ENCODE measurements at regions not wholly inside any gene's neighbourhood (a gene's known extent, or its start where the extent isn't known, plus 50 kb on each side); places are given as distances from the start of the nearest gene placed in this dataset.

GRCh38 chr12:23088594-23088993 is 463.6 kb downstream of the ETNK1 start:
- H3K9me3 ChIP-seq (ENCODE audit: control insufficient read depth, low read depth, low read length): no peaks in the 10 kb centered on the region
- H3K4me1 ChIP-seq (ENCODE audit: control insufficient read depth, low read depth, low read length): no peaks in the 10 kb centered on the region
- no peak overlapping the region for H3K27ac ChIP-seq (ENCODE audit: low read length)
- H3K4me3 ChIP-seq (ENCODE audit: low read length): no peak overlapping the region
- no peaks in the 10 kb centered on the region for H3K27me3 ChIP-seq (ENCODE audit: control insufficient read depth, insufficient read depth, low read length)
- H3K9ac ChIP-seq (ENCODE audit: low read length): no peak overlapping the region
- no peaks in the 10 kb centered on the region for H3K36me3 ChIP-seq (ENCODE audit: control insufficient read depth, low read depth, low read length)

DNA sequence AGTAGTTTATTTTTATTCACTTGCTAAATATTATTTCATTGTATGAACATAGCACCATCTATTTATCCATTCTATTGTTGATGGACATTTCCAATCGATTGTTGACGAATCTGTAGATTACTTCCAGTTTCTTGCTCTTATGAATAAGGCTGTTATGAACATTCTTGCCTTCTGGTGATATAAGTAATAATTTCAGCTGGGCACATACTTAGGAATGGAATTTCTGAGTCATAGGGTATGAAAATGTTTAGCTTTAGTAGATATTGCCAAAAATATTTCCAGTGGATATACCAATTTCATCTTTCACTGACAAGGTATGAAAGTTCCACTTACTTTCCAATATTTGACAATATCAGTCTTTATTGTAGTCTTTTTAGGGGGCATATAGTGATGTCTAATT is 468.5 kb downstream of the ETNK1 start:
- Histone ChIP-seq H3K9ac (ENCODE audit: low read length) (no peak overlapping the region), H3K4me1 (ENCODE audit: control insufficient read depth, low read depth, low read length) (peaks cover under 1% of the 10 kb centered on the region), H3K4me3 (ENCODE audit: low read length) (no peak overlapping the region), H3K9me3 (ENCODE audit: control insufficient read depth, low read depth, low read length) (no peaks in the 10 kb centered on the region), H3K27me3 (ENCODE audit: control insufficient read depth, insufficient read depth, low read length) (no peaks in the 10 kb centered on the region), H3K27ac (ENCODE audit: low read length) (no peak overlapping the region), H3K36me3 (ENCODE audit: control insufficient read depth, low read depth, low read length) (no peaks in the 10 kb centered on the region)

DNA sequence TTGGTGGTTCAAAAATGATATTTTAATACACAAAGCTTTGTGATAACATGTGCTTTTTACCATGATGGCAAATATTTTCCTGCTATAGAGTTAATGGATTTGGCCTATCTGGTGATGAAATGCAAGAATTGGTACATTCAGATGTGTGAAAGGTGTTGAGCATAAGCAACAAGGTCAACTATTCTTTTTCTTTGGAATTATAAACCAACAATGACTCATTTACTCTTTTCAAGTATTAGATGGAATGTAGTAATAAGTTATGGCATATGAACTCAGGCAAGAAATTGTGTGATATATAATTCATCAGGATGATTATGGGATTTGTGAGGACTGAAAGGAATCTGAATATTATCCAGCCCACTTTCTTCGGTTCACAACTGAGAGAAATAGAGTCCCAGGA is 471.4 kb downstream of the ETNK1 start:
- no peaks in the 10 kb centered on the region for H3K27me3 ChIP-seq (ENCODE audit: control insufficient read depth, insufficient read depth, low read length)
- no peaks in the 10 kb centered on the region for H3K36me3 ChIP-seq (ENCODE audit: control insufficient read depth, low read depth, low read length)
- peaks cover 23% of the 10 kb centered on the region for H3K4me1 ChIP-seq (ENCODE audit: control insufficient read depth, low read depth, low read length)
- H3K27ac ChIP-seq (ENCODE audit: low read length): no peak overlapping the region
- H3K4me3 ChIP-seq (ENCODE audit: low read length): no peak overlapping the region
- H3K9ac ChIP-seq (ENCODE audit: low read length): no peak overlapping the region
- no peaks in the 10 kb centered on the region for H3K9me3 ChIP-seq (ENCODE audit: control insufficient read depth, low read depth, low read length)

GRCh38 chr12:23098110-23098509 is 473.1 kb downstream of the ETNK1 start:
- no peaks in the 10 kb centered on the region for H3K27me3 ChIP-seq (ENCODE audit: control insufficient read depth, insufficient read depth, low read length)
- H3K9me3 ChIP-seq (ENCODE audit: control insufficient read depth, low read depth, low read length): no peaks in the 10 kb centered on the region
- H3K9ac ChIP-seq (ENCODE audit: low read length): no peak overlapping the region
- H3K4me3 ChIP-seq (ENCODE audit: low read length): no peak overlapping the region
- H3K36me3 ChIP-seq (ENCODE audit: control insufficient read depth, low read depth, low read length): no peaks in the 10 kb centered on the region
- H3K27ac ChIP-seq (ENCODE audit: low read length): no peak overlapping the region
- H3K4me1 ChIP-seq (ENCODE audit: control insufficient read depth, low read depth, low read length): peaks cover 23% of the 10 kb centered on the region

DNA sequence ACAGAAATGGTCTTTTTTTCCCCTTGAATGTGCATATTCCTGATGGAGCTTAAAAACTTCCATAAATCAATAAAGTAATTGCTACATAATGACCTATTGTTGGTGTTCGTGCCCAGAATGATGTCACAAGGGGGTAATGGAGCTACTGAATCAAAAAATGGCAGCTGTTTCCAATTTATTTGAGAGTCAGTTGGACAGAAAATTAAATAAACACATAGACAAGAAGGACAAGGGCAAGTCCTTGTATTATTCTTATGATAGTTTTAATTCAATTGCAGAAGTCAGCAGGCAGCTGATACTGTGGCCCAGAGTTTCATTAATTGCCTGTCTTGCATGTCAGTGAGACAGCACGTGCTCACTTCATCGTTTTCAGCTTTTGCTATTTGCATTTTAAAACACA is 473.5 kb downstream of the ETNK1 start:
- Histone ChIP-seq H3K27ac (ENCODE audit: low read length) (no peak overlapping the region), H3K4me3 (ENCODE audit: low read length) (no peak overlapping the region), H3K27me3 (ENCODE audit: control insufficient read depth, insufficient read depth, low read length) (no peaks in the 10 kb centered on the region), H3K4me1 (ENCODE audit: control insufficient read depth, low read depth, low read length) (peaks cover 23% of the 10 kb centered on the region), H3K9me3 (ENCODE audit: control insufficient read depth, low read depth, low read length) (no peaks in the 10 kb centered on the region), H3K36me3 (ENCODE audit: control insufficient read depth, low read depth, low read length) (no peaks in the 10 kb centered on the region), H3K9ac (ENCODE audit: low read length) (no peak overlapping the region)

DNA sequence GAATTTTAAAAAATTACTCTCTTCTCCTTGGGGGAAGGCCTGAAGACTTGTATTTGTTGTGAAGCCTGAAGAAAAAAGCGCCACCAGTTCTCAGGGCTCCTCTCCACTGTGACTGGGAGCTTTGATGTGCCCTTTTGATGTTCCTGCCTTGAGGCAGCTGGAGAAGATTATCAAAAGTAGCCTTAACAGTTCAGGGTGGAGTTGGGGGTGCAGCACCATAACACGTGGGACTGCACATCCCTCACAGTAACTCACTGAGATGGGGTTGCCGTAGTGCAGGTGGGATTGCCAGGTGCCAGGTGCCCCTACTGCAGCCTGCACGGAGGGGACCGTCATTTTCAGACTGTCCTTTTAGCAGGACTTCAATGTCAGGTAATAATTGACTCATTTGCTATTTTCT is 474.1 kb downstream of the ETNK1 start:
- Histone ChIP-seq H3K9me3 (ENCODE audit: control insufficient read depth, low read depth, low read length) (no peaks in the 10 kb centered on the region), H3K9ac (ENCODE audit: low read length) (no peak overlapping the region), H3K4me1 (ENCODE audit: control insufficient read depth, low read depth, low read length) (peaks cover 23% of the 10 kb centered on the region), H3K4me3 (ENCODE audit: low read length) (no peak overlapping the region), H3K27me3 (ENCODE audit: control insufficient read depth, insufficient read depth, low read length) (no peaks in the 10 kb centered on the region), H3K27ac (ENCODE audit: low read length) (no peak overlapping the region), H3K36me3 (ENCODE audit: control insufficient read depth, low read depth, low read length) (no peaks in the 10 kb centered on the region)

DNA sequence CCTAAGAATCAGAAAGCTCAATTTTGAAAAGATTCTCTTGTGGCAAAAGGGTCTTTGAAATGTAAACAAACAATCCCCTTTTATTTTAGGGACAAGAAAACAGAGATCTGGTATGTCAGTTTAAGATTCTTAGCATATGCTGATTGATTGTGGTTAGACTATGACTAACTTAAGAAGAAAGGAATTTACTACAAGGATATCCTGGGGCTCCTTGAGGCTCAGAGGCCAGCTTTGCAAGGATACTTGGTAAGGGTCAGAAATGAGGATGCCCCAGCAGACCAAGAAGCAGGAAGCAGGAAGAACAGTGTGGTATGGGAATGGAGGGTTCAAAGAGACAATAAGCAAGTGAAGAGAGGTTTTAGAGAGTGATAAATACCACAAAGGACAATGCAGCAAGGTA is 474.6 kb downstream of the ETNK1 start:
- Histone ChIP-seq H3K27ac (ENCODE audit: low read length) (no peak overlapping the region), H3K36me3 (ENCODE audit: control insufficient read depth, low read depth, low read length) (no peaks in the 10 kb centered on the region), H3K4me1 (ENCODE audit: control insufficient read depth, low read depth, low read length) (peaks cover 23% of the 10 kb centered on the region), H3K4me3 (ENCODE audit: low read length) (no peak overlapping the region), H3K9ac (ENCODE audit: low read length) (no peak overlapping the region), H3K27me3 (ENCODE audit: control insufficient read depth, insufficient read depth, low read length) (no peaks in the 10 kb centered on the region), H3K9me3 (ENCODE audit: control insufficient read depth, low read depth, low read length) (no peaks in the 10 kb centered on the region)

DNA sequence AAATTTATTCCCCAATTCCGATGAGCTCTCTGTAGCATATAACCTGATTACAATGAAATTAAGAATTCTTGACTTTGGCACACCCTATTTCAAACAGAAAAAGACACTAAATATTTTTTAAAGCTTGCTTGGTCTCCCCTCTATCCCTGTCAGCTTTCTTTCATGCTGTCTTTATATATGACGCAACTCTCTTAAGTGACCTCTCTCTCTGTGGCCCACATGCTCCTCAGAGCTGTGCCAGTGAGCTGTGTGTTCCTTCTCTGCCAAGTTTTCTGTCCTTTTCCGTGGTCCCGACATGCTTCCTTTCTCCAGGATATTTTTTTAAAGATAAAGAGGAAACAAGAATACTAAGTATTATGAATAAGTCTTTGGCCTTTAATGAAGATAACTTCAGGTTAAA is 484.0 kb downstream of the ETNK1 start:
- Histone ChIP-seq H3K36me3 (ENCODE audit: control insufficient read depth, low read depth, low read length) (no peaks in the 10 kb centered on the region), H3K27ac (ENCODE audit: low read length) (no peak overlapping the region), H3K9ac (ENCODE audit: low read length) (no peak overlapping the region), H3K9me3 (ENCODE audit: control insufficient read depth, low read depth, low read length) (no peaks in the 10 kb centered on the region), H3K27me3 (ENCODE audit: control insufficient read depth, insufficient read depth, low read length) (no peaks in the 10 kb centered on the region), H3K4me1 (ENCODE audit: control insufficient read depth, low read depth, low read length) (no peaks in the 10 kb centered on the region), H3K4me3 (ENCODE audit: low read length) (no peak overlapping the region)

DNA sequence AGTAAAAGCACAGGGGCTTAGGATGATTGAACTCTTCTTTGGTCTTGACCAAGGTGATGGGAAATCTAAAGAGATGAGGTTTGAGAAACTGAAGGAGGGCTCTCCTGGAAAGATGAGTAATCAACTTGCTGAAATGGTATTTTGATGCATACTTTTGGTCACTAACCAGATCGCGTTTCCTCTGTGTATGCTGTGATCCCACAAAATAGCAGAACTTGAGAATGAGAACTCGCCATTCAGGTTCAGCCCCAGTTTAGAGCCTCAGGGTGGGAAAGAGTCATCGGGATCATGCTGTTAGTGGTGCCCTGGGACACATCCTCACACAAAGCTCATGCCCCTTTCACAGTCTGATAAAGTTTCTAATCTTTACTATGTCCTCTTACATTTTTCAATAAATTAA is 488.8 kb downstream of the ETNK1 start:
- H3K4me1 ChIP-seq (ENCODE audit: control insufficient read depth, low read depth, low read length): no peaks in the 10 kb centered on the region
- H3K36me3 ChIP-seq (ENCODE audit: control insufficient read depth, low read depth, low read length): no peaks in the 10 kb centered on the region
- H3K4me3 ChIP-seq (ENCODE audit: low read length): no peak overlapping the region
- no peaks in the 10 kb centered on the region for H3K9me3 ChIP-seq (ENCODE audit: control insufficient read depth, low read depth, low read length)
- H3K9ac ChIP-seq (ENCODE audit: low read length): no peak overlapping the region
- no peak overlapping the region for H3K27ac ChIP-seq (ENCODE audit: low read length)
- no peaks in the 10 kb centered on the region for H3K27me3 ChIP-seq (ENCODE audit: control insufficient read depth, insufficient read depth, low read length)

GRCh38 chr12:23115984-23116383 is 491.0 kb downstream of the ETNK1 start:
- Histone ChIP-seq H3K36me3 (ENCODE audit: control insufficient read depth, low read depth, low read length) (no peaks in the 10 kb centered on the region), H3K9me3 (ENCODE audit: control insufficient read depth, low read depth, low read length) (no peaks in the 10 kb centered on the region), H3K4me1 (ENCODE audit: control insufficient read depth, low read depth, low read length) (no peaks in the 10 kb centered on the region), H3K27ac (ENCODE audit: low read length) (no peak overlapping the region), H3K27me3 (ENCODE audit: control insufficient read depth, insufficient read depth, low read length) (no peaks in the 10 kb centered on the region), H3K4me3 (ENCODE audit: low read length) (no peak overlapping the region), H3K9ac (ENCODE audit: low read length) (no peak overlapping the region)

GRCh38 chr12:23126794-23127193 is 501.8 kb downstream of the ETNK1 start:
- Histone ChIP-seq H3K4me1 (ENCODE audit: control insufficient read depth, low read depth, low read length) (peaks cover 21% of the 10 kb centered on the region), H3K4me3 (ENCODE audit: low read length) (no peak overlapping the region), H3K36me3 (ENCODE audit: control insufficient read depth, low read depth, low read length) (no peaks in the 10 kb centered on the region), H3K9me3 (ENCODE audit: control insufficient read depth, low read depth, low read length) (no peaks in the 10 kb centered on the region), H3K27me3 (ENCODE audit: control insufficient read depth, insufficient read depth, low read length) (no peaks in the 10 kb centered on the region), H3K9ac (ENCODE audit: low read length) (no peak overlapping the region), H3K27ac (ENCODE audit: low read length) (no peak overlapping the region)

GRCh38 chr12:23127701-23128100 is 502.7 kb downstream of the ETNK1 start:
- no peaks in the 10 kb centered on the region for H3K36me3 ChIP-seq (ENCODE audit: control insufficient read depth, low read depth, low read length)
- H3K27ac ChIP-seq (ENCODE audit: low read length): no peak overlapping the region
- no peaks in the 10 kb centered on the region for H3K9me3 ChIP-seq (ENCODE audit: control insufficient read depth, low read depth, low read length)
- H3K4me1 ChIP-seq (ENCODE audit: control insufficient read depth, low read depth, low read length): peaks cover 21% of the 10 kb centered on the region
- H3K4me3 ChIP-seq (ENCODE audit: low read length): no peak overlapping the region
- H3K9ac ChIP-seq (ENCODE audit: low read length): no peak overlapping the region
- H3K27me3 ChIP-seq (ENCODE audit: control insufficient read depth, insufficient read depth, low read length): no peaks in the 10 kb centered on the region

Data from iPS-18a (cell line).